ENCODE measurements at regions not wholly inside any gene's neighbourhood (a gene's known extent, or its start where the extent isn't known, plus 50 kb on each side); places are given as distances from the start of the nearest gene placed in this dataset.

- no peak for TF ChIP-seq CTCF (IDR thresholded peaks at IDR 0.05; ENCODE audit: low read depth, low read length, missing control alignments)
- H3K4me3 ChIP-seq (ENCODE audit: low read depth, low read length), result no peak overlapping the region
- DNase-seq (ENCODE audit: low read depth), result no peak
Observed at GRCh38 chr5:159411115-159411514, 80.8 kb upstream of the IL12B start.

GRCh38 chr5:159412284-159413046 lies 82.2 kb upstream of the IL12B start:
- no peak overlapping the region for H3K4me3 ChIP-seq (ENCODE audit: low read depth, low read length)
- no peak for TF ChIP-seq CTCF (IDR thresholded peaks at IDR 0.05; ENCODE audit: low read depth, low read length, missing control alignments)
- DNase-seq (ENCODE audit: low read depth), result peak; percentile 44

- no peak for TF ChIP-seq CTCF (IDR thresholded peaks at IDR 0.05; ENCODE audit: low read depth, low read length, missing control alignments)
- no peak overlapping the region for H3K4me3 ChIP-seq (ENCODE audit: low read depth, low read length)
- no peak for DNase-seq (ENCODE audit: low read depth)
Observed at GRCh38 chr5:159414021-159414420, 83.7 kb upstream of the IL12B start.

- no peak overlapping the region for H3K4me3 ChIP-seq (ENCODE audit: low read depth, low read length)
- DNase-seq (ENCODE audit: low read depth), result no peak
- no peak for TF ChIP-seq CTCF (IDR thresholded peaks at IDR 0.05; ENCODE audit: low read depth, low read length, missing control alignments)
Observed at GRCh38 chr5:159415301-159415937, 85.1 kb upstream of the IL12B start.

- H3K4me3 ChIP-seq (ENCODE audit: low read depth, low read length), result no peak overlapping the region
- TF ChIP-seq CTCF (IDR thresholded peaks at IDR 0.05; ENCODE audit: low read depth, low read length, missing control alignments), result no peak
- no peak for DNase-seq (ENCODE audit: low read depth)
Observed at GRCh38 chr5:159416438-159416837, 86.2 kb upstream of the IL12B start.

GRCh38 chr5:159417170-159417569 lies 86.9 kb upstream of the IL12B start:
- no peak for TF ChIP-seq CTCF (IDR thresholded peaks at IDR 0.05; ENCODE audit: low read depth, low read length, missing control alignments)
- DNase-seq (ENCODE audit: low read depth), result no peak
- H3K4me3 ChIP-seq (ENCODE audit: low read depth, low read length), result no peak overlapping the region

GRCh38 chr5:159419576-159419975 lies 89.3 kb upstream of the IL12B start:
- H3K4me3 ChIP-seq (ENCODE audit: low read depth, low read length), result no peak overlapping the region
- DNase-seq (ENCODE audit: low read depth), result no peak

More at GRCh38 chr5:159419576-159419975, 89.3 kb upstream of the IL12B start:
- peak; percentile 29 for TF ChIP-seq CTCF (IDR thresholded peaks at IDR 0.05; ENCODE audit: low read depth, low read length, missing control alignments)

All from GM12864 (cell line).